ENCODE measurements at regions not wholly inside any gene's neighbourhood (a gene's known extent, or its start where the extent isn't known, plus 50 kb on each side); places are given as distances from the start of the nearest gene placed in this dataset.

- TF ChIP-seq CTCF (IDR thresholded peaks at IDR 0.05; ENCODE audit: insufficient read depth, low read depth, low read length) (no peak), EZH2 (IDR thresholded peaks at IDR 0.05; ENCODE audit: insufficient read depth, low read length) (no peak)
Measured at GRCh38 chr6:85085875-85086274, 321.5 kb upstream of the TBX18 start.
